GM21423 (cell line): ENCODE measurements at regions not wholly inside any gene's neighbourhood (a gene's known extent, or its start where the extent isn't known, plus 50 kb on each side); places are given as distances from the start of the nearest gene placed in this dataset.
"Not testable (repeated sequence)": the region's sequence is repeated elsewhere in the genome, so short reads cannot be mapped to it uniquely, and the experiment has no call there.

Source experiments
- ATAC-seq: cut with Tn5 transposase; IDR thresholded peaks from one replicate; pipeline ENCODE4 v1.9.1; 2021; ENCODE audit warnings: mild to moderate bottlenecking, moderate library complexity; ENCODE audit not compliant: unreplicated experiment

- ATAC-seq: no peak
Measured at GRCh38 chr2:194345347-194345746, 1311.7 kb upstream of the SLC39A10 start.

- no peak for ATAC-seq
Measured at GRCh38 chr2:194343167-194343566, 1313.9 kb upstream of the SLC39A10 start.

GRCh38 chr2:194332799-194333490 lies 1324.1 kb upstream of the SLC39A10 start:
- ATAC-seq: no peak

- ATAC-seq: no peak
Measured at GRCh38 chr2:194328456-194328855, 1328.6 kb upstream of the SLC39A10 start.

- ATAC-seq: no peak
Measured at GRCh38 chr2:194327196-194327888, 1329.7 kb upstream of the SLC39A10 start.

- no peak for ATAC-seq
Measured at GRCh38 chr2:194323740-194324139, 1333.3 kb upstream of the SLC39A10 start.

- ATAC-seq: no peak
Measured at GRCh38 chr2:194320520-194320919, 1336.5 kb upstream of the SLC39A10 start.

- ATAC-seq: peak; percentile 67
Measured at GRCh38 chr2:194319222-194319992, 1337.6 kb upstream of the SLC39A10 start.

- no peak for ATAC-seq
Measured at GRCh38 chr2:194314042-194314441, 1343.0 kb upstream of the SLC39A10 start.

GRCh38 chr2:194304191-194304590 lies 1352.8 kb upstream of the SLC39A10 start:
- ATAC-seq: no peak

- ATAC-seq: no peak
Measured at GRCh38 chr2:194301946-194302345, 1355.1 kb upstream of the SLC39A10 start.

- ATAC-seq: no peak
Measured at GRCh38 chr2:194294156-194294555, 1362.9 kb upstream of the SLC39A10 start.

- ATAC-seq: no peak
Measured at GRCh38 chr2:194291104-194291503, 1365.9 kb upstream of the SLC39A10 start.

GRCh38 chr2:194289712-194290346 lies 1367.2 kb upstream of the SLC39A10 start:
- no peak for ATAC-seq

- ATAC-seq: not testable (repeated sequence)
Measured at GRCh38 chr2:194276667-194277066, 1380.4 kb upstream of the SLC39A10 start.

GRCh38 chr2:194271293-194271961 lies 1385.6 kb upstream of the SLC39A10 start:
- ATAC-seq: no peak

- ATAC-seq: no peak
Measured at GRCh38 chr2:194270648-194271047, 1386.4 kb upstream of the SLC39A10 start.

GRCh38 chr2:194264586-194264985 lies 1392.4 kb upstream of the SLC39A10 start:
- ATAC-seq: no peak

- no peak for ATAC-seq
Measured at GRCh38 chr2:194260185-194260584, 1396.8 kb upstream of the SLC39A10 start.

GRCh38 chr2:194257095-194257494 lies 1399.9 kb upstream of the SLC39A10 start:
- no peak for ATAC-seq
